ENCODE measurements at regions not wholly inside any gene's neighbourhood (a gene's known extent, or its start where the extent isn't known, plus 50 kb on each side); places are given as distances from the start of the nearest gene placed in this dataset.

- TF ChIP-seq, protein P1, sequence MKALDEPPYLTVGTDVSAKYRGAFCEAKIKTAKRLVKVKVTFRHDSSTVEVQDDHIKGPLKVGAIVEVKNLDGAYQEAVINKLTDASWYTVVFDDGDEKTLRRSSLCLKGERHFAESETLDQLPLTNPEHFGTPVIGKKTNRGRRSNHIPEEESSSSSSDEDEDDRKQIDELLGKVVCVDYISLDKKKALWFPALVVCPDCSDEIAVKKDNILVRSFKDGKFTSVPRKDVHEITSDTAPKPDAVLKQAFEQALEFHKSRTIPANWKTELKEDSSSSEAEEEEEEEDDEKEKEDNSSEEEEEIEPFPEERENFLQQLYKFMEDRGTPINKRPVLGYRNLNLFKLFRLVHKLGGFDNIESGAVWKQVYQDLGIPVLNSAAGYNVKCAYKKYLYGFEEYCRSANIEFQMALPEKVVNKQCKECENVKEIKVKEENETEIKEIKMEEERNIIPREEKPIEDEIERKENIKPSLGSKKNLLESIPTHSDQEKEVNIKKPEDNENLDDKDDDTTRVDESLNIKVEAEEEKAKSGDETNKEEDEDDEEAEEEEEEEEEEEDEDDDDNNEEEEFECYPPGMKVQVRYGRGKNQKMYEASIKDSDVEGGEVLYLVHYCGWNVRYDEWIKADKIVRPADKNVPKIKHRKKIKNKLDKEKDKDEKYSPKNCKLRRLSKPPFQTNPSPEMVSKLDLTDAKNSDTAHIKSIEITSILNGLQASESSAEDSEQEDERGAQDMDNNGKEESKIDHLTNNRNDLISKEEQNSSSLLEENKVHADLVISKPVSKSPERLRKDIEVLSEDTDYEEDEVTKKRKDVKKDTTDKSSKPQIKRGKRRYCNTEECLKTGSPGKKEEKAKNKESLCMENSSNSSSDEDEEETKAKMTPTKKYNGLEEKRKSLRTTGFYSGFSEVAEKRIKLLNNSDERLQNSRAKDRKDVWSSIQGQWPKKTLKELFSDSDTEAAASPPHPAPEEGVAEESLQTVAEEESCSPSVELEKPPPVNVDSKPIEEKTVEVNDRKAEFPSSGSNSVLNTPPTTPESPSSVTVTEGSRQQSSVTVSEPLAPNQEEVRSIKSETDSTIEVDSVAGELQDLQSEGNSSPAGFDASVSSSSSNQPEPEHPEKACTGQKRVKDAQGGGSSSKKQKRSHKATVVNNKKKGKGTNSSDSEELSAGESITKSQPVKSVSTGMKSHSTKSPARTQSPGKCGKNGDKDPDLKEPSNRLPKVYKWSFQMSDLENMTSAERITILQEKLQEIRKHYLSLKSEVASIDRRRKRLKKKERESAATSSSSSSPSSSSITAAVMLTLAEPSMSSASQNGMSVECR (CRISPR knock-in tag; IDR thresholded peaks at IDR 0.05; ENCODE audit: borderline replicate concordance) = no peak
- TF ChIP-seq CBFB (CRISPR knock-in tag; IDR thresholded peaks at IDR 0.05; ENCODE audit: low read depth) (no peak), FOXJ3 (CRISPR knock-in tag; IDR thresholded peaks at IDR 0.05; ENCODE audit: borderline replicate concordance) (no peak), AFF4 (CRISPR knock-in tag; IDR thresholded peaks at IDR 0.05; ENCODE audit: borderline replicate concordance) (no peak)
- TF ChIP-seq, protein P2, sequence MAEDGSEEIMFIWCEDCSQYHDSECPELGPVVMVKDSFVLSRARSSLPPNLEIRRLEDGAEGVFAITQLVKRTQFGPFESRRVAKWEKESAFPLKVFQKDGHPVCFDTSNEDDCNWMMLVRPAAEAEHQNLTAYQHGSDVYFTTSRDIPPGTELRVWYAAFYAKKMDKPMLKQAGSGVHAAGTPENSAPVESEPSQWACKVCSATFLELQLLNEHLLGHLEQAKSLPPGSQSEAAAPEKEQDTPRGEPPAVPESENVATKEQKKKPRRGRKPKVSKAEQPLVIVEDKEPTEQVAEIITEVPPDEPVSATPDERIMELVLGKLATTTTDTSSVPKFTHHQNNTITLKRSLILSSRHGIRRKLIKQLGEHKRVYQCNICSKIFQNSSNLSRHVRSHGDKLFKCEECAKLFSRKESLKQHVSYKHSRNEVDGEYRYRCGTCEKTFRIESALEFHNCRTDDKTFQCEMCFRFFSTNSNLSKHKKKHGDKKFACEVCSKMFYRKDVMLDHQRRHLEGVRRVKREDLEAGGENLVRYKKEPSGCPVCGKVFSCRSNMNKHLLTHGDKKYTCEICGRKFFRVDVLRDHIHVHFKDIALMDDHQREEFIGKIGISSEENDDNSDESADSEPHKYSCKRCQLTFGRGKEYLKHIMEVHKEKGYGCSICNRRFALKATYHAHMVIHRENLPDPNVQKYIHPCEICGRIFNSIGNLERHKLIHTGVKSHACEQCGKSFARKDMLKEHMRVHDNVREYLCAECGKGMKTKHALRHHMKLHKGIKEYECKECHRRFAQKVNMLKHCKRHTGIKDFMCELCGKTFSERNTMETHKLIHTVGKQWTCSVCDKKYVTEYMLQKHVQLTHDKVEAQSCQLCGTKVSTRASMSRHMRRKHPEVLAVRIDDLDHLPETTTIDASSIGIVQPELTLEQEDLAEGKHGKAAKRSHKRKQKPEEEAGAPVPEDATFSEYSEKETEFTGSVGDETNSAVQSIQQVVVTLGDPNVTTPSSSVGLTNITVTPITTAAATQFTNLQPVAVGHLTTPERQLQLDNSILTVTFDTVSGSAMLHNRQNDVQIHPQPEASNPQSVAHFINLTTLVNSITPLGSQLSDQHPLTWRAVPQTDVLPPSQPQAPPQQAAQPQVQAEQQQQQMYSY (CRISPR knock-in tag; IDR thresholded peaks at IDR 0.05) = no peak
- TF ChIP-seq, protein P3, sequence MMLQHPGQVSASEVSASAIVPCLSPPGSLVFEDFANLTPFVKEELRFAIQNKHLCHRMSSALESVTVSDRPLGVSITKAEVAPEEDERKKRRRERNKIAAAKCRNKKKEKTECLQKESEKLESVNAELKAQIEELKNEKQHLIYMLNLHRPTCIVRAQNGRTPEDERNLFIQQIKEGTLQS (CRISPR knock-in tag; conservative IDR thresholded peaks at IDR 0.05) = no peak
Observed at GRCh38 chrX:134177527-134177926, 59.5 kb upstream of the CCDC160 start (continued).

- H3K27me3 Mint-ChIP-seq (ENCODE audit: low read depth) = peaks cover 17% of the 10 kb centered on the region
- H3K4me1 Mint-ChIP-seq = peaks cover 68% of the 10 kb centered on the region
- no peak for DNase-seq (ENCODE audit: low spot score)
- peak overlapping the region; percentile 90 for H3K27ac Mint-ChIP-seq
- peak; percentile 27; the same call in 1 of the 2 replicates for ATAC-seq
- H3K9me3 Mint-ChIP-seq = no peaks in the 10 kb centered on the region
- no peaks in the 10 kb centered on the region for H3K36me3 Mint-ChIP-seq
- ChIA-PET CTCF (no interaction called here), POLR2A (no interaction called here)
- H3K4me3 Mint-ChIP-seq = peak overlapping the region; percentile 43; the same call in 1 of the 2 replicates
- TF ChIP-seq, protein P3 (CRISPR knock-in tag; conservative IDR thresholded peaks at IDR 0.05) = no peak
- TF ChIP-seq MXD4 (CRISPR knock-in tag; IDR thresholded peaks at IDR 0.05; ENCODE audit: borderline replicate concordance) (no peak), CREM (CRISPR knock-in tag; IDR thresholded peaks at IDR 0.05) (no peak), NFE2L1 (CRISPR knock-in tag; IDR thresholded peaks at IDR 0.05) (no peak), ZMAT4 (CRISPR knock-in tag; IDR thresholded peaks at IDR 0.05) (no peak)
- TF ChIP-seq, protein P4, sequence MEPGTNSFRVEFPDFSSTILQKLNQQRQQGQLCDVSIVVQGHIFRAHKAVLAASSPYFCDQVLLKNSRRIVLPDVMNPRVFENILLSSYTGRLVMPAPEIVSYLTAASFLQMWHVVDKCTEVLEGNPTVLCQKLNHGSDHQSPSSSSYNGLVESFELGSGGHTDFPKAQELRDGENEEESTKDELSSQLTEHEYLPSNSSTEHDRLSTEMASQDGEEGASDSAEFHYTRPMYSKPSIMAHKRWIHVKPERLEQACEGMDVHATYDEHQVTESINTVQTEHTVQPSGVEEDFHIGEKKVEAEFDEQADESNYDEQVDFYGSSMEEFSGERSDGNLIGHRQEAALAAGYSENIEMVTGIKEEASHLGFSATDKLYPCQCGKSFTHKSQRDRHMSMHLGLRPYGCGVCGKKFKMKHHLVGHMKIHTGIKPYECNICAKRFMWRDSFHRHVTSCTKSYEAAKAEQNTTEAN (CRISPR knock-in tag; IDR thresholded peaks at IDR 0.05) = no peak
- TF ChIP-seq, protein P5, sequence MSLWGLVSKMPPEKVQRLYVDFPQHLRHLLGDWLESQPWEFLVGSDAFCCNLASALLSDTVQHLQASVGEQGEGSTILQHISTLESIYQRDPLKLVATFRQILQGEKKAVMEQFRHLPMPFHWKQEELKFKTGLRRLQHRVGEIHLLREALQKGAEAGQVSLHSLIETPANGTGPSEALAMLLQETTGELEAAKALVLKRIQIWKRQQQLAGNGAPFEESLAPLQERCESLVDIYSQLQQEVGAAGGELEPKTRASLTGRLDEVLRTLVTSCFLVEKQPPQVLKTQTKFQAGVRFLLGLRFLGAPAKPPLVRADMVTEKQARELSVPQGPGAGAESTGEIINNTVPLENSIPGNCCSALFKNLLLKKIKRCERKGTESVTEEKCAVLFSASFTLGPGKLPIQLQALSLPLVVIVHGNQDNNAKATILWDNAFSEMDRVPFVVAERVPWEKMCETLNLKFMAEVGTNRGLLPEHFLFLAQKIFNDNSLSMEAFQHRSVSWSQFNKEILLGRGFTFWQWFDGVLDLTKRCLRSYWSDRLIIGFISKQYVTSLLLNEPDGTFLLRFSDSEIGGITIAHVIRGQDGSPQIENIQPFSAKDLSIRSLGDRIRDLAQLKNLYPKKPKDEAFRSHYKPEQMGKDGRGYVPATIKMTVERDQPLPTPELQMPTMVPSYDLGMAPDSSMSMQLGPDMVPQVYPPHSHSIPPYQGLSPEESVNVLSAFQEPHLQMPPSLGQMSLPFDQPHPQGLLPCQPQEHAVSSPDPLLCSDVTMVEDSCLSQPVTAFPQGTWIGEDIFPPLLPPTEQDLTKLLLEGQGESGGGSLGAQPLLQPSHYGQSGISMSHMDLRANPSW (CRISPR knock-in tag; conservative IDR thresholded peaks at IDR 0.05; ENCODE audit: low read depth) = no peak
- TF ChIP-seq, protein P6, sequence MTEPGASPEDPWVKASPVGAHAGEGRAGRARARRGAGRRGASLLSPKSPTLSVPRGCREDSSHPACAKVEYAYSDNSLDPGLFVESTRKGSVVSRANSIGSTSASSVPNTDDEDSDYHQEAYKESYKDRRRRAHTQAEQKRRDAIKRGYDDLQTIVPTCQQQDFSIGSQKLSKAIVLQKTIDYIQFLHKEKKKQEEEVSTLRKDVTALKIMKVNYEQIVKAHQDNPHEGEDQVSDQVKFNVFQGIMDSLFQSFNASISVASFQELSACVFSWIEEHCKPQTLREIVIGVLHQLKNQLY (CRISPR knock-in tag; IDR thresholded peaks at IDR 0.05) = no peak
- TF ChIP-seq, protein P7, sequence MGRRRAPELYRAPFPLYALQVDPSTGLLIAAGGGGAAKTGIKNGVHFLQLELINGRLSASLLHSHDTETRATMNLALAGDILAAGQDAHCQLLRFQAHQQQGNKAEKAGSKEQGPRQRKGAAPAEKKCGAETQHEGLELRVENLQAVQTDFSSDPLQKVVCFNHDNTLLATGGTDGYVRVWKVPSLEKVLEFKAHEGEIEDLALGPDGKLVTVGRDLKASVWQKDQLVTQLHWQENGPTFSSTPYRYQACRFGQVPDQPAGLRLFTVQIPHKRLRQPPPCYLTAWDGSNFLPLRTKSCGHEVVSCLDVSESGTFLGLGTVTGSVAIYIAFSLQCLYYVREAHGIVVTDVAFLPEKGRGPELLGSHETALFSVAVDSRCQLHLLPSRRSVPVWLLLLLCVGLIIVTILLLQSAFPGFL (CRISPR knock-in tag; IDR thresholded peaks at IDR 0.05; ENCODE audit: borderline replicate concordance) = no peak
Observed at GRCh38 chrX:134180601-134181274, 56.2 kb upstream of the CCDC160 start.

Measured in WTC11 (cell line).